22Rv1 (cell line): ENCODE measurements at regions not wholly inside any gene's neighbourhood (a gene's known extent, or its start where the extent isn't known, plus 50 kb on each side); places are given as distances from the start of the nearest gene placed in this dataset.

Source experiments
- ZFX ChIP-seq: fragments of 450-650 bp; IDR thresholded peaks from 2 replicates; pipeline ENCODE4 v1.6.1; 2017; ENCODE audit warnings: antibody characterized with exemption, borderline replicate concordance
- TF ChIP-seq, protein P1 (sequence below): fragments of 450-650 bp; IDR thresholded peaks from 2 replicates; pipeline ENCODE4 v1.5.1; 2017; ENCODE audit warnings: mild to moderate bottlenecking

DNA sequence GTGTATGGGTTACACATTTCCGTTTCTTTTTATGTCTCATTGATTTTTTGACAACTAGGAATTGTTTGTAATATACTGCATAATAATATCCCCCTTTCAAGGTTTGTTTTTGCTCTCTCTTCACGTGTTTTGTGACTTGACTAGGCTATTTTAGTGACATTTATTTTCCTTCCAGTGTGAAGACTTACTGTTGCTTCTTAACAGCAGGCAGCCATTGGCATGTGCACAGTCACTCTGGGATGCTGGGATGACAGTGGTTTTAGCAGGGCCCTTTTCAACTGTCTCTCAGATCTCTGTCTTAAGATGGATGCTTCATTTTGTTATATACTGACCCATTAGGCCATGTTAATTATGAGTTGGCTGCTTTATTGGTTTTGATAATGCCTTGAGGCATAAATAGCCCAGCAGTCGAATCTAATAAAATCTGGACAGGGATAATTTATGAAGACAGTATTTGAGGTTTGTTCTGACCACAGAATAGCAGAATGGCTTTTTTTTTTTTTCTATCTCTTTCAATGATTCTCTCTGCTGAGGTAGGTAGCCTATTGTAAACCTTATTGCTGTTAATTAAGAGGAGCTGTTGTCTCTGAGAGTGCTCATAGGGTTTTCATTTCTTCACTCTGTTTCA lies 536.0 kb downstream of the GABRG2 start:
- TF ChIP-seq, protein P1, sequence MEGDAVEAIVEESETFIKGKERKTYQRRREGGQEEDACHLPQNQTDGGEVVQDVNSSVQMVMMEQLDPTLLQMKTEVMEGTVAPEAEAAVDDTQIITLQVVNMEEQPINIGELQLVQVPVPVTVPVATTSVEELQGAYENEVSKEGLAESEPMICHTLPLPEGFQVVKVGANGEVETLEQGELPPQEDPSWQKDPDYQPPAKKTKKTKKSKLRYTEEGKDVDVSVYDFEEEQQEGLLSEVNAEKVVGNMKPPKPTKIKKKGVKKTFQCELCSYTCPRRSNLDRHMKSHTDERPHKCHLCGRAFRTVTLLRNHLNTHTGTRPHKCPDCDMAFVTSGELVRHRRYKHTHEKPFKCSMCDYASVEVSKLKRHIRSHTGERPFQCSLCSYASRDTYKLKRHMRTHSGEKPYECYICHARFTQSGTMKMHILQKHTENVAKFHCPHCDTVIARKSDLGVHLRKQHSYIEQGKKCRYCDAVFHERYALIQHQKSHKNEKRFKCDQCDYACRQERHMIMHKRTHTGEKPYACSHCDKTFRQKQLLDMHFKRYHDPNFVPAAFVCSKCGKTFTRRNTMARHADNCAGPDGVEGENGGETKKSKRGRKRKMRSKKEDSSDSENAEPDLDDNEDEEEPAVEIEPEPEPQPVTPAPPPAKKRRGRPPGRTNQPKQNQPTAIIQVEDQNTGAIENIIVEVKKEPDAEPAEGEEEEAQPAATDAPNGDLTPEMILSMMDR, result no peak
- no peak for TF ChIP-seq ZFX
